ENCODE measurements at regions not wholly inside any gene's neighbourhood (a gene's known extent, or its start where the extent isn't known, plus 50 kb on each side); places are given as distances from the start of the nearest gene placed in this dataset.

GRCh38 chr11:4213746-4214145, 119.1 kb downstream of the RRM1 start:
- Histone ChIP-seq H3K27me3 (ENCODE audit: control insufficient read depth, insufficient read depth, low read length) (peaks cover 13% of the 10 kb centered on the region), H3K27ac (ENCODE audit: low read length) (no peak overlapping the region), H3K9me3 (ENCODE audit: control insufficient read depth, insufficient read depth, low read length) (no peaks in the 10 kb centered on the region), H3K4me3 (ENCODE audit: low read length) (no peak overlapping the region), H3K4me1 (ENCODE audit: control insufficient read depth, insufficient read depth, low read length) (no peaks in the 10 kb centered on the region), H3K36me3 (ENCODE audit: control insufficient read depth, insufficient read depth, low read length) (no peaks in the 10 kb centered on the region)
- no peak for ATAC-seq
- Mint-ChIP-seq H3K36me3 (no peaks in the 10 kb centered on the region), H3K27ac (no peak overlapping the region), H3K4me3 (no peak overlapping the region), H3K4me1 (no peaks in the 10 kb centered on the region), H3K9me3 (no peaks in the 10 kb centered on the region), H3K27me3 (ENCODE audit: low read depth in 2 of 2) (peaks cover 22 to 36% of the 10 kb centered on the region in 2 donors)
- intact Hi-C loops (cut with micrococcal nuclease) = no loop called here
- TF ChIP-seq, protein P1, sequence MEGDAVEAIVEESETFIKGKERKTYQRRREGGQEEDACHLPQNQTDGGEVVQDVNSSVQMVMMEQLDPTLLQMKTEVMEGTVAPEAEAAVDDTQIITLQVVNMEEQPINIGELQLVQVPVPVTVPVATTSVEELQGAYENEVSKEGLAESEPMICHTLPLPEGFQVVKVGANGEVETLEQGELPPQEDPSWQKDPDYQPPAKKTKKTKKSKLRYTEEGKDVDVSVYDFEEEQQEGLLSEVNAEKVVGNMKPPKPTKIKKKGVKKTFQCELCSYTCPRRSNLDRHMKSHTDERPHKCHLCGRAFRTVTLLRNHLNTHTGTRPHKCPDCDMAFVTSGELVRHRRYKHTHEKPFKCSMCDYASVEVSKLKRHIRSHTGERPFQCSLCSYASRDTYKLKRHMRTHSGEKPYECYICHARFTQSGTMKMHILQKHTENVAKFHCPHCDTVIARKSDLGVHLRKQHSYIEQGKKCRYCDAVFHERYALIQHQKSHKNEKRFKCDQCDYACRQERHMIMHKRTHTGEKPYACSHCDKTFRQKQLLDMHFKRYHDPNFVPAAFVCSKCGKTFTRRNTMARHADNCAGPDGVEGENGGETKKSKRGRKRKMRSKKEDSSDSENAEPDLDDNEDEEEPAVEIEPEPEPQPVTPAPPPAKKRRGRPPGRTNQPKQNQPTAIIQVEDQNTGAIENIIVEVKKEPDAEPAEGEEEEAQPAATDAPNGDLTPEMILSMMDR (IDR thresholded peaks at IDR 0.05) = no peak
- no peak for DNase-seq
- 78% methylated on average over 3 of the region's 5 CpGs for WGBS (ENCODE audit: insufficient coverage)

DNA sequence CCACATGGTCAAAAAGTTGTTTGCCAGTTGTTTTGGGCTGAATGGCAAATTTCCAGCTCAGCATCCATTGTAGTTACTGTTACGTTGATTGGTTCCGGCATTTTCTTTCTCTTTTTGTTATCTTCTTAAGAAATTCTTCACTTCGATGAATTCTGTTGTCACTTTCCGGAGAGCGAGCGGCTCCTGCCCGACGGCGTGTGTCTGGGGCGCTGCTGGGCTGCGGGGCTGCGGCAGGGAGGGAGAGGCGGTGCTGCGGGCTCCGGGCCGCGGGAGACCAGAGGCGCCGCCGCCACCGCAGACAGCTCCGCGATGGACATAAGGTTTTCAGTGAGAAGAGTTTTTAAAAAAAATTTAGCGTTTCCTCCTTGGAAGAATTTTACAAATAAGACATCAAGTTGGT, 117.4 kb downstream of the RRM1 start:
- H3K4me1 ChIP-seq (ENCODE audit: control insufficient read depth, insufficient read depth, low read length) = no peaks in the 10 kb centered on the region
- intact Hi-C loops (cut with micrococcal nuclease) = no loop called here
- ATAC-seq (no peak), DNase-seq (no peak)
- TF ChIP-seq, protein P1 (IDR thresholded peaks at IDR 0.05) = no peak
- H3K27me3 Mint-ChIP-seq (ENCODE audit: low read depth in 2 of 2) = peaks cover 22 to 36% of the 10 kb centered on the region in 2 donors
- H3K9me3 Mint-ChIP-seq = no peaks in the 10 kb centered on the region
- H3K27ac ChIP-seq (ENCODE audit: low read length) = no peak overlapping the region
- no peaks in the 10 kb centered on the region for H3K36me3 Mint-ChIP-seq
- WGBS (ENCODE audit: insufficient coverage) = 21% methylated on average over 24 of the region's 24 CpGs
- no peaks in the 10 kb centered on the region for H3K4me1 Mint-ChIP-seq
- H3K27ac Mint-ChIP-seq = no peak overlapping the region
- no peaks in the 10 kb centered on the region for H3K9me3 ChIP-seq (ENCODE audit: control insufficient read depth, insufficient read depth, low read length)
- peaks cover 13% of the 10 kb centered on the region for H3K27me3 ChIP-seq (ENCODE audit: control insufficient read depth, insufficient read depth, low read length)
- H3K36me3 ChIP-seq (ENCODE audit: control insufficient read depth, insufficient read depth, low read length) = no peaks in the 10 kb centered on the region
- H3K4me3 Mint-ChIP-seq = no peak overlapping the region
- H3K4me3 ChIP-seq (ENCODE audit: low read length) = no peak overlapping the region

GRCh38 chr11:4203603-4204360, 109.2 kb downstream of the RRM1 start:
- intact Hi-C loops (cut with micrococcal nuclease) = no loop called here
- 87% methylated on average over 7 of the region's 9 CpGs for WGBS (ENCODE audit: insufficient coverage)
- no peaks in the 10 kb centered on the region for H3K36me3 Mint-ChIP-seq
- H3K27me3 ChIP-seq (ENCODE audit: control insufficient read depth, insufficient read depth, low read length) = no peaks in the 10 kb centered on the region
- H3K36me3 ChIP-seq (ENCODE audit: control insufficient read depth, insufficient read depth, low read length) = no peaks in the 10 kb centered on the region
- no peaks in the 10 kb centered on the region for H3K4me1 Mint-ChIP-seq
- DNase-seq = no peak
- H3K27ac Mint-ChIP-seq = no peak overlapping the region
- no peak overlapping the region for H3K4me3 Mint-ChIP-seq
- H3K4me1 ChIP-seq (ENCODE audit: control insufficient read depth, insufficient read depth, low read length) = no peaks in the 10 kb centered on the region
- H3K27ac ChIP-seq (ENCODE audit: low read length) = no peak overlapping the region
- ATAC-seq = no peak
- H3K4me3 ChIP-seq (ENCODE audit: low read length) = no peak overlapping the region
- TF ChIP-seq, protein P1 (IDR thresholded peaks at IDR 0.05) = no peak
- peaks cover 11% of the 10 kb centered on the region in 2 donors for H3K27me3 Mint-ChIP-seq (ENCODE audit: low read depth in 2 of 2)
- no peaks in the 10 kb centered on the region for H3K9me3 Mint-ChIP-seq
- H3K9me3 ChIP-seq (ENCODE audit: control insufficient read depth, insufficient read depth, low read length) = no peaks in the 10 kb centered on the region

GRCh38 chr11:4202749-4203148, 108.2 kb downstream of the RRM1 start:
- Histone ChIP-seq H3K36me3 (ENCODE audit: control insufficient read depth, insufficient read depth, low read length) (no peaks in the 10 kb centered on the region), H3K27me3 (ENCODE audit: control insufficient read depth, insufficient read depth, low read length) (no peaks in the 10 kb centered on the region), H3K27ac (ENCODE audit: low read length) (no peak overlapping the region), H3K9me3 (ENCODE audit: control insufficient read depth, insufficient read depth, low read length) (no peaks in the 10 kb centered on the region), H3K4me1 (ENCODE audit: control insufficient read depth, insufficient read depth, low read length) (no peaks in the 10 kb centered on the region), H3K4me3 (ENCODE audit: low read length) (no peak overlapping the region)
- no peak for DNase-seq
- H3K9me3 Mint-ChIP-seq = no peaks in the 10 kb centered on the region
- H3K4me3 Mint-ChIP-seq = no peak overlapping the region
- H3K36me3 Mint-ChIP-seq = no peaks in the 10 kb centered on the region
- intact Hi-C loops (cut with micrococcal nuclease) = no loop called here
- ATAC-seq = no peak
- peaks cover 11% of the 10 kb centered on the region in 2 donors for H3K27me3 Mint-ChIP-seq (ENCODE audit: low read depth in 2 of 2)
- H3K27ac Mint-ChIP-seq = no peak overlapping the region
- TF ChIP-seq, protein P1 (IDR thresholded peaks at IDR 0.05) = no peak
- no peaks in the 10 kb centered on the region for H3K4me1 Mint-ChIP-seq

Data from natural killer cell (primary cell).